PC-3 (cell line): ENCODE measurements at regions not wholly inside any gene's neighbourhood (a gene's known extent, or its start where the extent isn't known, plus 50 kb on each side); places are given as distances from the start of the nearest gene placed in this dataset.

ENCODE experiments used
- CTCF ChIP-seq: fragments of 300-600 bp; sonication (generic); conservative IDR thresholded peaks from 2 replicates; pipeline ENCODE4 v1.5.1; 2017; ENCODE audit warnings: antibody characterized with exemption, low read depth, mild to moderate bottlenecking, low read length
- EZH2phosphoT487 ChIP-seq: fragments of 300-600 bp; sonication (generic); IDR thresholded peaks from 2 replicates; pipeline ENCODE4 v1.6.1; 2018; ENCODE audit warnings: mild to moderate bottlenecking, antibody characterized with exemption, low read length, borderline replicate concordance

GRCh38 chr15:69727121-69727924, 274.7 kb downstream of the RPLP1 start:
- TF ChIP-seq CTCF (no peak), EZH2phosphoT487 (no peak)
